H1 (cell line): ENCODE measurements at regions not wholly inside any gene's neighbourhood (a gene's known extent, or its start where the extent isn't known, plus 50 kb on each side); places are given as distances from the start of the nearest gene placed in this dataset.
"Not testable (repeated sequence)": the region's sequence is repeated elsewhere in the genome, so short reads cannot be mapped to it uniquely, and the experiment has no call there.

Experiments used
- CTCF ChIA-PET: fragments of 300-600 bp; sonication (Branson Sonifier 250); formaldehyde crosslinking; loops from one replicate; lab custom pipeline; 2021; ENCODE audit not compliant: partially characterized antibody; lab: Charles Lee
- POLR2A ChIA-PET: fragments of 300-600 bp; sonication (Branson Sonifier 250); formaldehyde crosslinking; loops from one replicate; lab custom pipeline; 2021; ENCODE audit warnings: inconsistent platforms; ENCODE audit not compliant: partially characterized antibody; lab: Charles Lee
- DNase-seq, 2 experiments: peaks; one replicate each; pipeline versions ENCODE4 v3.0.0 to v3.0.0-alpha.2; 2010 to 2022; ENCODE audit warnings: low spot score in 2 of 2, low read depth in 1 of 2, mixed read lengths in 1 of 2
- FAIRE-seq: peaks from 2 replicates; lab custom pipeline; 2011; peaks lifted over from hg19 to GRCh38; lab: Jason Lieb, UNC
- H2AFZ ChIP-seq: 2 replicates; pipeline ENCODE4 v1.8.1; 2012; ENCODE audit warnings: low read length, inconsistent platforms
- H2AK5ac ChIP-seq: 2 replicates; pipeline ENCODE4 v1.6.1; 2013; ENCODE audit warnings: low read depth, low read length
- H2BK120ac ChIP-seq: replicated peaks from 2 replicates; pipeline ENCODE3; 2013; ENCODE audit warnings: low read depth, low read length, inconsistent platforms
- H2BK12ac ChIP-seq: 2 replicates; pipeline ENCODE4 v1.6.1; 2013; ENCODE audit warnings: low read depth, low read length
- H2BK15ac ChIP-seq: 2 replicates; pipeline ENCODE4 v1.6.1; 2013; ENCODE audit warnings: low read length
- H2BK20ac ChIP-seq: 2 replicates; pipeline ENCODE4 v1.6.1; 2013; ENCODE audit warnings: low read length
- H2BK5ac ChIP-seq: 2 replicates; pipeline ENCODE4 v1.6.1; 2013; ENCODE audit warnings: low read depth, low read length
- H3K14ac ChIP-seq: 2 replicates; pipeline ENCODE4 v1.6.1; 2013; ENCODE audit warnings: inconsistent platforms; ENCODE audit not compliant: insufficient read length
- H3K18ac ChIP-seq: 2 replicates; pipeline ENCODE4 v1.6.1; 2013; ENCODE audit warnings: low read length; ENCODE audit errors: extremely low read depth
- H3K23ac ChIP-seq: 2 replicates; pipeline ENCODE4 v1.6.1; 2013; ENCODE audit warnings: inconsistent platforms; ENCODE audit not compliant: insufficient read length
- H3K23me2 ChIP-seq: 2 replicates; pipeline ENCODE4 v1.6.1; 2013; ENCODE audit warnings: low read depth, low read length
- H3K27ac ChIP-seq: 2 replicates; pipeline ENCODE4 v1.6.1; 2011; ENCODE audit warnings: low read depth, low read length, inconsistent platforms
- H3K27me3 ChIP-seq, 4 experiments: replicated peaks in 1 of 4; 1 replicate in 1 of 4; 2 replicates in 3 of 4; pipeline versions ENCODE4 v1.6.1 to v1.8.1; 2011 to 2013; ENCODE audit warnings: low read length in 3 of 4, mild to moderate bottlenecking in 3 of 4, inconsistent platforms in 2 of 4, mixed read lengths in 2 of 4, moderate library complexity in 1 of 4; ENCODE audit not compliant: control insufficient read depth in 3 of 4, insufficient read depth in 3 of 4; ENCODE audit errors: extremely low read depth in 1 of 4
- H3K36me3 ChIP-seq, 4 experiments: 2 replicates each; pipeline versions ENCODE4 v1.6.1 to v1.8.1; 2011 to 2013; ENCODE audit warnings: mild to moderate bottlenecking in 4 of 4, low read length in 3 of 4, moderate library complexity in 2 of 4, control low read depth in 1 of 4, inconsistent platforms in 1 of 4; ENCODE audit not compliant: insufficient read depth in 4 of 4, control insufficient read depth in 2 of 4
- H3K4ac ChIP-seq: replicated peaks from 2 replicates; pipeline ENCODE3; 2013; ENCODE audit warnings: low read length, low read depth, mixed read lengths, inconsistent platforms; ENCODE audit not compliant: insufficient read length
- H3K4me1 ChIP-seq, 4 experiments: replicated peaks in 1 of 4; 1 replicate in 1 of 4; 2 replicates in 3 of 4; pipeline versions ENCODE4 v1.6.1 to v1.8.1; 2011 to 2013; ENCODE audit warnings: low read length in 3 of 4, inconsistent platforms in 2 of 4, mixed read lengths in 1 of 4; ENCODE audit not compliant: insufficient read depth in 4 of 4, control insufficient read depth in 3 of 4
- H3K4me2 ChIP-seq, 2 experiments: 2 replicates each; pipeline versions ENCODE4 v1.6.1 to v1.8.1; 2011 to 2013; ENCODE audit warnings: low read depth in 2 of 2, low read length in 2 of 2, control low read depth in 1 of 2, inconsistent platforms in 1 of 2, mild to moderate bottlenecking in 1 of 2; ENCODE audit not compliant: insufficient read depth in 1 of 2
- H3K4me3 ChIP-seq, 4 experiments: fragments of 200-600, 300-600 bp in 1 of 4; sonication (generic), shearing (Covaris generic), sonication (Bioruptor Twin) in 1 of 4; 2 replicates each; pipeline versions ENCODE4 v1.5.1 to v1.8.1; 2011 to 2016; ENCODE audit warnings: low read length in 4 of 4, low read depth in 3 of 4, control low read depth in 2 of 4, inconsistent platforms in 2 of 4, mild to moderate bottlenecking in 2 of 4, mixed read lengths in 1 of 4, moderate library complexity in 1 of 4; ENCODE audit not compliant: insufficient read depth in 2 of 4; ENCODE audit errors: extremely low read depth in 1 of 4
- H3K56ac ChIP-seq: replicated peaks from 2 replicates; pipeline ENCODE3; 2013; ENCODE audit warnings: low read depth, mild to moderate bottlenecking, mixed read lengths, low read length, inconsistent platforms; ENCODE audit not compliant: insufficient read length
- H3K79me1 ChIP-seq: 2 replicates; pipeline ENCODE4 v1.6.1; 2013; ENCODE audit warnings: low read depth, low read length, control low read depth
- H3K79me2 ChIP-seq, 2 experiments: 2 replicates each; pipeline versions ENCODE4 v1.6.1 to v1.8.1; 2012 to 2013; ENCODE audit warnings: low read length in 2 of 2, mild to moderate bottlenecking in 2 of 2, inconsistent platforms in 1 of 2; ENCODE audit not compliant: insufficient read depth in 2 of 2, control insufficient read depth in 1 of 2
- H3K9ac ChIP-seq, 4 experiments: replicated peaks in 1 of 4; 1 replicate in 1 of 4; 2 replicates in 3 of 4; pipeline versions ENCODE4 v1.6.1 to v1.8.1; 2011 to 2013; ENCODE audit warnings: low read depth in 3 of 4, low read length in 3 of 4, control low read depth in 2 of 4, mild to moderate bottlenecking in 2 of 4, moderate library complexity in 2 of 4, inconsistent platforms in 1 of 4; ENCODE audit errors: extremely low read depth in 1 of 4
- H3K9me3 ChIP-seq, 2 experiments: 2 replicates each; pipeline versions ENCODE4 v1.6.1 to v1.8.1; 2012 to 2013; ENCODE audit warnings: mild to moderate bottlenecking in 2 of 2, moderate library complexity in 2 of 2, control low read depth in 1 of 2, inconsistent platforms in 1 of 2, low read depth in 1 of 2, low read length in 1 of 2, mixed read lengths in 1 of 2; ENCODE audit not compliant: insufficient read depth in 2 of 2
- H4K20me1 ChIP-seq, 2 experiments: replicated peaks in 1 of 2; 2 replicates each; pipeline versions ENCODE3 to v1.8.1; 2011 to 2013; ENCODE audit warnings: inconsistent platforms in 2 of 2, low read length in 2 of 2, mild to moderate bottlenecking in 1 of 2; ENCODE audit not compliant: insufficient read depth in 2 of 2, control insufficient read depth in 1 of 2
- H4K5ac ChIP-seq: 2 replicates; pipeline ENCODE4 v1.6.1; 2013; ENCODE audit warnings: low read length, low read depth, mixed read lengths, inconsistent platforms; ENCODE audit not compliant: insufficient read length
- H4K8ac ChIP-seq: 2 replicates; pipeline ENCODE4 v1.8.0; 2013; ENCODE audit warnings: mild to moderate bottlenecking, moderate library complexity, low read length, inconsistent platforms; ENCODE audit not compliant: insufficient read depth; ENCODE audit errors: extremely low read depth
- H4K91ac ChIP-seq: replicated peaks from 2 replicates; pipeline ENCODE3; 2013; ENCODE audit warnings: low read length, mixed read lengths, inconsistent platforms; ENCODE audit not compliant: insufficient read length
- YY1 ChIP-seq: IDR thresholded peaks from 2 replicates; pipeline ENCODE4 v1.6.1; 2011; ENCODE audit warnings: low read depth, mild to moderate bottlenecking, low read length
- WGBS, 2 experiments: shearing (Covaris generic) in 1 of 2; methylation state at CpG; one replicate each; pipeline versions ENCODE4 v1.1.6 to v1.1.7; 2013 to 2015; ENCODE audit warnings: low lambda C conversion rate in 2 of 2, mixed read lengths in 2 of 2, inconsistent platforms in 1 of 2, low coverage in 1 of 2, missing lambda C conversion rate in 1 of 2; ENCODE audit not compliant: insufficient replicate concordance in 2 of 2, insufficient coverage in 1 of 2, insufficient read length in 1 of 2; ENCODE audit errors: extremely low coverage in 1 of 2, missing lambda C conversion rate in 1 of 2; 5-methylcytosine and 5-hydroxymethylcytosine counted together

DNA sequence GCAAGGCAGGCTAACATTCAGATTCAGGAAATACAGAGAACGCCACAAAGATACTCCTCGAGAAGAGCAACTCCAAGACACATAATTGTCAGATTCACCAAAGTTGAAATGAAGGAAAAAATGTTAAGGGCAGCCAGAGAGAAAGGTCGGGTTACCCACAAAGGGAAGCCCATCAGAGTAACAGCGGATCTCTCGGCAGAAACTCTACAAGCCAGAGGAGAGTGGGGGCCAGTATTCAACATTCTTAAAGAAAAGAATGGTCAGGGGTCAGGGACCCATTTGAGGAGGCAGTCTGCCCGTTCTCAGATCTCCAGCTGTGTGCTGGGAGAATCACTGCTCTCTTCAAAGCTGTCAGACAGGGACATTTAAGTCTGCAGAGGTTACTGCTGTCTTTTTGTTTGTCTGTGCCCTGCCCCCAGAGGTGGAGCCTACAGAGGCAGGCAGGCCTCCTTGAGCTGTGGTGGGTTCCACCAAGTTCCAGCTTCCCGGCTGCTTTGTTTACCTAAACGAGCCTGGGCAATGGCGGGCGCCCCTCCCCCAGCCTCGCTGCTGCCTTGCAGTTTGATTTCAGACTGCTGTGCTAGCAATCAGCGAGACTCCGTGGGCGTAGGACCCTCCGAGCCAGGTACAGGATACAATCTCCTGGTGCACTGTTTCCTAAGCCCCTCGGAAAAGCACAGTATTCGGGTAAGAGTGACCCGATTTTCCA, 526.5 kb upstream of the PPP2R3A start:
- not testable (repeated sequence) for FAIRE-seq, H2AK5ac ChIP-seq

More for the DNA sequence above, 526.5 kb upstream of the PPP2R3A start:
- H2AFZ ChIP-seq, result peak overlapping the region; percentile 76; the same call in 1 of the 2 replicates
- peak overlapping the region; percentile 45; the same call in 1 of the 2 replicates for H4K8ac ChIP-seq
- H3K79me2 ChIP-seq, H3K56ac ChIP-seq, H3K23ac ChIP-seq, H2BK120ac ChIP-seq, H3K18ac ChIP-seq, H2BK12ac ChIP-seq, H4K20me1 ChIP-seq, H4K91ac ChIP-seq, H3K14ac ChIP-seq, H2BK20ac ChIP-seq, H2BK5ac ChIP-seq, H4K5ac ChIP-seq, H3K36me3 ChIP-seq, H3K79me1 ChIP-seq, H3K4ac ChIP-seq, H3K9me3 ChIP-seq, H2BK15ac ChIP-seq, H3K27ac ChIP-seq, H3K23me2 ChIP-seq, H3K27me3 ChIP-seq, H3K4me1 ChIP-seq: not testable (repeated sequence)
- CTCF ChIA-PET, result interaction anchor here (0.8 to 1.1 kb wide), 2 partner anchors 17 to 210 kb away, joined by 3 to 4 read pairs; no protein-coding TSS in a partner anchor
- 63% methylated on average over 12 of the region's 18 CpGs; no CpG with 5 or more reads in 1 of the 2 experiments for WGBS, 2 experiments
- H3K4me2 ChIP-seq, result peak overlapping the region; percentile 31 to 59
- peak overlapping the region in 3 of 4 experiments; percentile 23 to 45 (median 24); a peak in 3 of 8 replicates for H3K4me3 ChIP-seq
- H3K9ac ChIP-seq, result peak overlapping the region in 2 of 4 experiments; percentile 37 to 54; a peak in 3 of 7 replicates
- TF ChIP-seq YY1, result 0 out of 2 replicates have a peak, but pooled peaks have one; percentile 36
- peak in 1 of 2 experiments; percentile 70 for DNase-seq
- POLR2A ChIA-PET, result interaction anchor here (0.6 to 0.7 kb wide), 2 partner anchors 16 to 127 kb away, joined by 3 read pairs; no protein-coding TSS in a partner anchor
